Smooth muscle cell (in vitro differentiated cells): ENCODE measurements at regions not wholly inside any gene's neighbourhood (a gene's known extent, or its start where the extent isn't known, plus 50 kb on each side); places are given as distances from the start of the nearest gene placed in this dataset.

Experiments used
- DNase-seq: peaks from one replicate; lab custom pipeline; 2025; ENCODE audit not compliant: unreplicated experiment; lab: John Stamatoyannopoulos, UW
- H2AFZ ChIP-seq: fragments of 200-600 bp; sonication (generic); 2 replicates; pipeline ENCODE4 v1.6.0; 2016; ENCODE audit warnings: antibody characterized with exemption, low read depth, mild to moderate bottlenecking
- H3F3A ChIP-seq: fragments of 200-600 bp; sonication (generic); 2 replicates; pipeline ENCODE4 v1.6.0; 2017; ENCODE audit warnings: antibody characterized with exemption, low read depth
- H3K27ac ChIP-seq: fragments of 200-600 bp; sonication (generic); 2 replicates; pipeline ENCODE4 v1.5.1; 2016; ENCODE audit warnings: low read depth, mild to moderate bottlenecking
- H3K27me3 ChIP-seq: fragments of 200-600 bp; sonication (generic); 2 replicates; pipeline ENCODE4 v1.6.1; 2016; ENCODE audit warnings: low read depth, mild to moderate bottlenecking
- H3K36me3 ChIP-seq: fragments of 200-600 bp; sonication (generic); 2 replicates; pipeline ENCODE4 v1.5.1; 2016; ENCODE audit warnings: low read depth
- H3K4me1 ChIP-seq: fragments of 200-600 bp; sonication (generic); 2 replicates; pipeline ENCODE4 v1.5.1; 2016; ENCODE audit warnings: low read depth
- H3K4me2 ChIP-seq: fragments of 200-600 bp; sonication (generic); 2 replicates; pipeline ENCODE4 v1.6.0; 2016; ENCODE audit warnings: mild to moderate bottlenecking
- H3K4me3 ChIP-seq: fragments of 200-600 bp; sonication (generic); 2 replicates; pipeline ENCODE4 v1.5.1; 2016; ENCODE audit warnings: mild to moderate bottlenecking
- H3K79me2 ChIP-seq: fragments of 200-600 bp; sonication (generic); 2 replicates; pipeline ENCODE4 v1.6.0; 2016; ENCODE audit warnings: low read depth, mild to moderate bottlenecking
- H3K9ac ChIP-seq: fragments of 200-600 bp; sonication (generic); 2 replicates; pipeline ENCODE4 v1.6.0; 2016; ENCODE audit warnings: low read depth
- H3K9me3 ChIP-seq: fragments of 200-600 bp; sonication (generic); replicated peaks from 2 replicates; pipeline ENCODE4 v1.5.1; 2016; ENCODE audit warnings: low read depth
- H4K20me1 ChIP-seq: fragments of 200-600 bp; sonication (generic); 2 replicates; pipeline ENCODE4 v1.6.0; 2016; ENCODE audit warnings: low read depth
- WGBS: methylation state at CpG from one replicate; pipeline ENCODE4 v1.1.7; 2016; ENCODE audit warnings: low lambda C conversion rate; 5-methylcytosine and 5-hydroxymethylcytosine counted together
- TF ChIP-seq, protein P1 (sequence below): fragments of 200-600 bp; sonication (generic); IDR thresholded peaks from 2 replicates; pipeline ENCODE4 v1.5.1; 2017; ENCODE audit warnings: borderline replicate concordance, mild to moderate bottlenecking, antibody characterized with exemption; ENCODE audit not compliant: insufficient read depth, poor library complexity, severe bottlenecking

DNA sequence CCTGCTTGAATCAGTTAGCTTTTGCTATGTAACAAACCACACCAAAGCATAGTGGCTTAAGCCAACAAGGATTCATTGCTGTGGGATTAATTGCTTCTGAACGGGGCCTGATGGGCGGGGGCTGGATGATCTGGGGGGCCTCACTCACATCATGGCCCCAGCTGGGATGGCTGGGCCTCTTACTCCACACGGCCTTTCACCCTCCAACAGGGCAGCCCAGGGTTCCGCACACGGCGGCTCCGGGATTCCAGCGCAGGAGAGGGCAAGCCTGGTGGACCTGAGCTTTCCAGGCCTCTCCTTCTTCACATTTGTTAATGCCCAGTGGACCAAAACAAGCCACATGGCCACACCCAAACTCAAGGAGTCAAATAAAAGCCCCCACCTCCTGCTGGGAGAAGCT lies 86.3 kb upstream of the PHLPP1 start:
- Histone ChIP-seq H3K4me3 (no peak overlapping the region), H3K27me3 (no peaks in the 10 kb centered on the region), H3K4me2 (no peak overlapping the region), H3K9ac (no peak overlapping the region), H3K27ac (no peak overlapping the region), H2AFZ (no peak overlapping the region), H3K4me1 (no peaks in the 10 kb centered on the region), H3K36me3 (no peaks in the 10 kb centered on the region), H3K79me2 (no peaks in the 10 kb centered on the region), H4K20me1 (no peaks in the 10 kb centered on the region), H3K9me3 (no peaks in the 10 kb centered on the region), H3F3A (no peaks in the 10 kb centered on the region)
- TF ChIP-seq, protein P1, sequence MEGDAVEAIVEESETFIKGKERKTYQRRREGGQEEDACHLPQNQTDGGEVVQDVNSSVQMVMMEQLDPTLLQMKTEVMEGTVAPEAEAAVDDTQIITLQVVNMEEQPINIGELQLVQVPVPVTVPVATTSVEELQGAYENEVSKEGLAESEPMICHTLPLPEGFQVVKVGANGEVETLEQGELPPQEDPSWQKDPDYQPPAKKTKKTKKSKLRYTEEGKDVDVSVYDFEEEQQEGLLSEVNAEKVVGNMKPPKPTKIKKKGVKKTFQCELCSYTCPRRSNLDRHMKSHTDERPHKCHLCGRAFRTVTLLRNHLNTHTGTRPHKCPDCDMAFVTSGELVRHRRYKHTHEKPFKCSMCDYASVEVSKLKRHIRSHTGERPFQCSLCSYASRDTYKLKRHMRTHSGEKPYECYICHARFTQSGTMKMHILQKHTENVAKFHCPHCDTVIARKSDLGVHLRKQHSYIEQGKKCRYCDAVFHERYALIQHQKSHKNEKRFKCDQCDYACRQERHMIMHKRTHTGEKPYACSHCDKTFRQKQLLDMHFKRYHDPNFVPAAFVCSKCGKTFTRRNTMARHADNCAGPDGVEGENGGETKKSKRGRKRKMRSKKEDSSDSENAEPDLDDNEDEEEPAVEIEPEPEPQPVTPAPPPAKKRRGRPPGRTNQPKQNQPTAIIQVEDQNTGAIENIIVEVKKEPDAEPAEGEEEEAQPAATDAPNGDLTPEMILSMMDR = no peak
- WGBS = 86% methylated on average over 8 of the region's 8 CpGs
- DNase-seq = no peak

DNA sequence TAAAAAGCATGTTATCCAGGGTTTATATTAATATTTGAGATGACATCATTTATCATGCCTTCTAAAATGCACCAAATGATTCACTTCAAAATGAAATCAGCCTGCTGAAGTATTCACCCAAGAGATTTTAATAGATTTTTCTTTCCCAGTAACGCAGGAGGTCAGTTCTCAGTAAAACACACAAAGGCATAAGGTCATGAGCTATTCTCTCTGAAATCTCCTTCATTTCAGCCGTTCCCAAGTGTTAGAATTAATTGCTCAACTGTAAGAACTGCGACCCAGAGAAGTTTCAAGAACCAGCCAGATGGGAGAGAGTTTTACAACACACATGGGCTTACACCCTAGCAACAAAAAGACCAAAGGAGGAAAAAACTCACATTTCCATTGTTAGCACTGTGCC lies 84.2 kb upstream of the PHLPP1 start:
- H3K9me3 ChIP-seq = no peaks in the 10 kb centered on the region
- no peaks in the 10 kb centered on the region for H3F3A ChIP-seq
- H4K20me1 ChIP-seq = no peaks in the 10 kb centered on the region
- DNase-seq = no peak
- WGBS = 92% methylated on average over 3 of the region's 3 CpGs
- H3K4me1 ChIP-seq = no peaks in the 10 kb centered on the region
- H3K9ac ChIP-seq = no peak overlapping the region
- no peak overlapping the region for H3K4me3 ChIP-seq
- TF ChIP-seq, protein P1 = no peak
- H3K4me2 ChIP-seq = no peak overlapping the region
- H3K27me3 ChIP-seq = no peaks in the 10 kb centered on the region
- no peak overlapping the region for H2AFZ ChIP-seq
- H3K36me3 ChIP-seq = no peaks in the 10 kb centered on the region
- H3K27ac ChIP-seq = no peak overlapping the region
- H3K79me2 ChIP-seq = no peaks in the 10 kb centered on the region

DNA sequence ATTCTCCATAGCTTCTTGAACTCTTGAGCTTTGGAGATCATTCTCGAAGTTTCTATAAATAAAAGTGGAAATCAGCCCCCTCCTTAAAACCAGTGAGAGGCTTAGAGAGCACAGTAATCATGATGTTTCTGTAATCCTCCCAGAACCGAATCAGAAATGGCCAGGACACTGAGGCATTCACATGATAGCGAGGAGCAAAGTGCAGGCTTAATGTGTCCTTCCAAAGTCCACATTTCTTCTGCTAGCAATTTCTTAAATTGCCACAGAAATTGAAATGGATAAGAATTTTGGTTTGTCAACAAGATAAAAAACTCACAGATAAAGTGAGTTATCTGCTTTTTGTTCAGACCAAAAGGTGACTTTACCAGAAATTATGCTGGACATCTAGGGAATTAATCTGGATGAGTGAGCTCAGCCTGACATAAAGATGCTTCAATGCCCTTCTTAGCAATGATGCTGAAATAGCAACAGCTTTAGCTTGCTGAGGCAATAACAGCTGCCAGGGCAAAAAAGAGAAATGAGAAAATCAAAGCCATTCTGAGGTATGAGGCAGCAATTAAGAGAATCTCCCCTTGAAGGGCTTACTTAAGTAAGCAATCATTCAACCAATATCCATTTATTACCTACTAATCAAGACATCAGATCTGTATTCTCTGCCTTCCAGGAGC lies 82.4 kb upstream of the PHLPP1 start:
- 86% methylated on average over 3 of the region's 3 CpGs for WGBS

DNA sequence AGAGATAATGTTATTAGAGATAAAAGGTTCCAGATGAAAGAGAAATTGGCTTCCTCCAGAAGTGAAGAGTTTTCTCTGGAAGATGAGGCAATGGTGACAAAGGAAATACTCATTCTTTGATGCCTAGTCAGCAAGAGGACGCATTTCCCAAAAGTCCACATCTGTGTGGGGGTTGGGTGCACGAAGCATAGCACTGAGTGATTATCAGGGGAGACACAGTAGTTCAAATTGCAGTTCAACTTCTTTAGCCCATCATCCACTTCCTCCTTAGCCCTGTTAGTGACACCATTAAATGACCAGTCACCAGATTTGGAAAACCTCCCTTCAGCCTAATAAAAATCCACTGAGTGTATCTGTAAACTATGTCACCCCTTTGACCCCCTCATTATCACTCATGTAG lies 80.9 kb upstream of the PHLPP1 start:
- TF ChIP-seq, protein P1 = no peak
- no peaks in the 10 kb centered on the region for H3K36me3 ChIP-seq
- H3K4me3 ChIP-seq = no peak overlapping the region
- no peaks in the 10 kb centered on the region for H3F3A ChIP-seq
- H4K20me1 ChIP-seq = no peaks in the 10 kb centered on the region
- 51% methylated on average over 2 of the region's 2 CpGs for WGBS
- H3K27me3 ChIP-seq = no peaks in the 10 kb centered on the region
- DNase-seq = no peak
- no peaks in the 10 kb centered on the region for H3K4me1 ChIP-seq
- H3K79me2 ChIP-seq = no peaks in the 10 kb centered on the region
- H3K27ac ChIP-seq = no peak overlapping the region
- no peak overlapping the region for H2AFZ ChIP-seq
- no peaks in the 10 kb centered on the region for H3K9me3 ChIP-seq
- no peak overlapping the region for H3K4me2 ChIP-seq
- H3K9ac ChIP-seq = no peak overlapping the region

More for the DNA sequence above, 82.4 kb upstream of the PHLPP1 start:
- no peak overlapping the region for H3K27ac ChIP-seq
- no peaks in the 10 kb centered on the region for H3F3A ChIP-seq
- H3K36me3 ChIP-seq = no peaks in the 10 kb centered on the region
- H3K4me1 ChIP-seq = no peaks in the 10 kb centered on the region
- H3K27me3 ChIP-seq = no peaks in the 10 kb centered on the region
- H3K4me3 ChIP-seq = no peak overlapping the region
- H3K9me3 ChIP-seq = no peaks in the 10 kb centered on the region
- H3K4me2 ChIP-seq = no peak overlapping the region
- no peak overlapping the region for H2AFZ ChIP-seq
- H3K9ac ChIP-seq = no peak overlapping the region
- no peaks in the 10 kb centered on the region for H4K20me1 ChIP-seq
- H3K79me2 ChIP-seq = no peaks in the 10 kb centered on the region
- no peak for DNase-seq
- TF ChIP-seq, protein P1 = no peak
